ENCODE measurements at regions not wholly inside any gene's neighbourhood (a gene's known extent, or its start where the extent isn't known, plus 50 kb on each side); places are given as distances from the start of the nearest gene placed in this dataset.

- TF ChIP-seq, protein P1, sequence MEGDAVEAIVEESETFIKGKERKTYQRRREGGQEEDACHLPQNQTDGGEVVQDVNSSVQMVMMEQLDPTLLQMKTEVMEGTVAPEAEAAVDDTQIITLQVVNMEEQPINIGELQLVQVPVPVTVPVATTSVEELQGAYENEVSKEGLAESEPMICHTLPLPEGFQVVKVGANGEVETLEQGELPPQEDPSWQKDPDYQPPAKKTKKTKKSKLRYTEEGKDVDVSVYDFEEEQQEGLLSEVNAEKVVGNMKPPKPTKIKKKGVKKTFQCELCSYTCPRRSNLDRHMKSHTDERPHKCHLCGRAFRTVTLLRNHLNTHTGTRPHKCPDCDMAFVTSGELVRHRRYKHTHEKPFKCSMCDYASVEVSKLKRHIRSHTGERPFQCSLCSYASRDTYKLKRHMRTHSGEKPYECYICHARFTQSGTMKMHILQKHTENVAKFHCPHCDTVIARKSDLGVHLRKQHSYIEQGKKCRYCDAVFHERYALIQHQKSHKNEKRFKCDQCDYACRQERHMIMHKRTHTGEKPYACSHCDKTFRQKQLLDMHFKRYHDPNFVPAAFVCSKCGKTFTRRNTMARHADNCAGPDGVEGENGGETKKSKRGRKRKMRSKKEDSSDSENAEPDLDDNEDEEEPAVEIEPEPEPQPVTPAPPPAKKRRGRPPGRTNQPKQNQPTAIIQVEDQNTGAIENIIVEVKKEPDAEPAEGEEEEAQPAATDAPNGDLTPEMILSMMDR (IDR thresholded peaks at IDR 0.05) = no peak
- TF ChIP-seq POLR2A (IDR thresholded peaks at IDR 0.05) = no peak
- no peak for TF ChIP-seq EP300 (IDR thresholded peaks at IDR 0.05)
Observed at GRCh38 chr10:57017356-57018037, 656.4 kb upstream of the ZWINT start.

Data from tibial nerve (tissue), 4 donors.